HG03103 (cell line): ENCODE measurements at regions not wholly inside any gene's neighbourhood (a gene's known extent, or its start where the extent isn't known, plus 50 kb on each side); places are given as distances from the start of the nearest gene placed in this dataset.
"Not testable (repeated sequence)": the region's sequence is repeated elsewhere in the genome, so short reads cannot be mapped to it uniquely, and the experiment has no call there.

Experiments used
- ATAC-seq: cut with Tn5 transposase; IDR thresholded peaks from one replicate; pipeline ENCODE4 v1.9.1; 2021; ENCODE audit warnings: low read depth; ENCODE audit not compliant: unreplicated experiment

DNA sequence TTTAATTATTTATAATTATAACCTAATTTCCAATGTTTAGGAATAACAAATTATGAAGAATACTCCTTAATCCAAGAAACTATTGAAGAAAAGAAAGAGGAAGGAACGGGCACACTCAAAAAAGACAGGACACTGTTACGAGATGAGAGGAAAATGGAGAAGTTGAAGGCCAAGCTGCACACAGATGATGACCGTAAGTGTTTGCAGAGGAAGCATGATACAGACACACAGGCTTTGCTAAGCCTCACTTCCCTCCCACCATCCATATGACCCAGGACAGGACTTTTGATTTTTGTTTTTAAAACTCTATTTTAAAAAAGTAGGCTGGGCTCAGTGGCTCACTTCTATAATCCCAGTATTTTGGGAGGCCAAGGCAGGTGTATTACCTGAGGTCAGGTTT is 389.4 kb upstream of the TPM1 start:
- ATAC-seq = no peak

GRCh38 chr15:62656071-62656470 is 386.5 kb upstream of the TPM1 start:
- ATAC-seq = no peak

DNA sequence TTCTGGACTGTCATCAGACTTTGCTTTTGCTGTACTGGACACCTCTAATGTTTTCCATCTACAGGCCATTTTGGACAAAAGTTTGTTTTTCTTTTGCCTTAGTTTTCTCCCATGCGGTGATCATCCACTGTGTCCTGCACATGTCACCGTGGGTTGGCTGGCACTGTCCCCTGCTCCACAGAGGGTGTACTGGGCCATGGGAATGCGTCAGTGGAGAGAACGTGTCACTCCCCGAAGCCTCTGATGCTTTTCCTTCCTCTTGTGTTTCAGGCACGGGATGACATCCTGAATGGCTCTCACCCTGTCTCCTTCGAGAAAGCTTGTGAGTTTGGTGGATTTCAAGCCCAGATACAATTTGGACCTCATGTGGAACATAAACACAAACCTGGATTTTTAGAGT is 385.0 kb upstream of the TPM1 start:
- not testable (repeated sequence) for ATAC-seq

DNA sequence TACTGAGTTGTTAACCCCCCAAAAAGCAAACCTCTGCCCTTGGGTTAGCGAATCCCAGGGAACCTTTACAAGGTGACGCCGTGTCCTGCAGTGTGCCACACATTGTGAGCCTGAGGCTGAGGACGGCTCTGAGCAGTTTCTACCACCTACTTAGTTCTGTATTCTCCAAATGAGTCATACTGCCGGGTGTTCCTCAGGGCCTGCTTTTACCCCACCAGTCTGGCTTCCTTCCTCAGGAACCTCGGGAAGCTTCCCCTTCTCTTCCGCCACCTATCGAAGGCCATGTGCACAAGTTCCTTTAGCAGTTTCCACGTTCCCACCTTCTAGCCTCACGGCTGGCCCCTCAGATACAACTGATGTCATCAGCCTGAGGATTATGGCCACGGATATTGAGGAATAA is 384.0 kb upstream of the TPM1 start:
- ATAC-seq = no peak

GRCh38 chr15:62663547-62663946 is 379.0 kb upstream of the TPM1 start:
- no peak for ATAC-seq

DNA sequence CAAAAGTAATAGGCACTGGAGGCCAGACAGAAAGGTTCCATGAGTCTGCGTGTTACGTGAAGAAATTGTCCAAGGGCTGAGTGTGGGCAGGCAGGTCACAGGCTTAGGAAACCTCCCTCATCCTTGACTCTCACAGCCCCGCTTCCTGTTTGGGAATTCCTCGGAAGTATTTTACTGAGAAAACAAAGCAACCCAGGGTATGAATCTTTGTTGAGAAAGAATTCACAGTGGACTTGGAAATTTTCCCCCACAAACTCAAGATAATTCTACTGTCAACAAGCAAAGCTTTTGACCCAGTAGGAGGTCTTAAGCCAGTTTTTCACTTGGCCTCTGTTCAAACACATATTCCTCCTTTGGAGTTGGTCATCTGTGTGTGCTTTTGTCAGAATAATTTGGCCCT is 377.1 kb upstream of the TPM1 start:
- ATAC-seq = no peak

DNA sequence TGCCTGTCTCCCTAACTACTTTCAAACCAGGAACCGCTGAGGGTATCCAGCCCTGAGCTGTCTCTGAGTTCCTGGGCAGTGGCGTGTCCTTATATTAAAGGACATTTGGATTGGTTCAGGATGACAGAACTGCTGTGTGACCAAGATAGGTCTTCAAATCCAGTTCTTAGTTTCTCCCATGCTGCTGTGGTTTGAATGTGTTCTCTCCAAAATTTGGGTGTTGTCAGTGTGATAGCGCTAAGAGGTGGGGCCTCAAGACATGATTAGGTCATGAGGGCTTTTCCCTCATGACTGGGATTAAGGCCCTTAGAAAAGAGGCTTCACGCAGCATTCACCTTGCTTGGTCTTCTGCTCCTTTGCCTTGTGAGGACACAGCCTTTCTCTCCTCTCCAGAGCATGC is 376.5 kb upstream of the TPM1 start:
- ATAC-seq = no peak

DNA sequence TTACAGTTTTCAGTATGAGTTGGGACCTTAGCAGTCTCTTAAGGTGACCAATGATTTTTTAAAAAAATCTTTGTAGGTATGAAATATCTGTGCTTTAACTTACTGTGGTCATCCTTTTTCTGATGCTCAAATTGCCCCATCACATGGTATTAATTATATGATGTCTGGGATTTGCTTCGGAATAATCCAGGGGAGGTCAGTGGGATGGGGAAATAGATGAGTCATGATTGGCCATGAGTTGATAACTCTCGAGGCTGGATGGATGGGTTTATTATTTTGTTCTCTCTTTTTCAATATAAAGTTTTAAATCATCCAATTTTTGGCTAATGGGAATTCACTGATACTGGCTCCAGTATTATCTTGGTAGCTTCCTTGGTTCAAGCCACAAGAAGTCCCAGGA is 370.3 kb upstream of the TPM1 start:
- no peak for ATAC-seq

GRCh38 chr15:62676891-62677290 is 365.7 kb upstream of the TPM1 start:
- ATAC-seq = no peak

GRCh38 chr15:62681939-62682896 is 360.3 kb upstream of the TPM1 start:
- ATAC-seq = no peak

DNA sequence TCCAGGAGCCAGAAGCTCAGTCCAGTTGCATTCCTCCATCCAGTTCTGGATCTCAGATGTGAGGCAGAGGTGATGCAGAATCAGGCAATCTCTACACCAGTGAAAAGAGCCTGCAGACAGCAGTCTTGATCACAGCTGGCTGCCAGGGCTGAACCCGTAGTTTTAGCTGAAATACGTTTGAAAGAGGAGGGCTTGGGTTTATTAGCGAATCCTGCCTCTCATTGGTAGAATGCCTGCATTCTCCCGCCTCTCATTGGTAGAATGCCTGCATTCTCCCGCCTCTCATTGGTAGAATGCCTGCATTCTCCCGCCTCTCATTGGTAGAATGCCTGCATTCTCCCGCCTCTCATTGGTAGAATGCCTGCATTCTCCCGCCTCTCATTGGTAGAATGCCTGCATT is 359.4 kb upstream of the TPM1 start:
- not testable (repeated sequence) for ATAC-seq

- no peak for ATAC-seq
Measured at GRCh38 chr15:62684123-62684808, 358.3 kb upstream of the TPM1 start.

DNA sequence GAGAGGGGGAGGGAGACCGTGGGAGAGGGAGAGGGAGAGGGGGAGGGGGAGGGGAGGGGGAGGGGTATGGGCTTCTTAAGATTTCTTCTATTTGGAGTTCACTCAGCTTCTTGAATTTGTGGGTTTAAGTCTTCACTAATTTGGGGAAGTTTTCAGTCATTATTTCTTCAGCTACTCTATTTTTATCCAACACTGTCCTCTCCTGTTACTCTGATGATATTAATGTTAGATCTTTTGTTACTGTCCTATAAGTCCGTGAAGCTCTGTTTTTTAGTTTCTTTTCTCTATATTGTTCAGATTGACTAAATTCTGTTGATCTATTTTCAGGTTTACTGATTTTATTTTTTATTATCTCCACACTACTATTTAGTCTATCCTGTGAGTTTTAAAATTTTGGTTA is 351.5 kb upstream of the TPM1 start:
- no peak for ATAC-seq

- ATAC-seq = no peak
Measured at GRCh38 chr15:62697636-62698035, 344.9 kb upstream of the TPM1 start.

DNA sequence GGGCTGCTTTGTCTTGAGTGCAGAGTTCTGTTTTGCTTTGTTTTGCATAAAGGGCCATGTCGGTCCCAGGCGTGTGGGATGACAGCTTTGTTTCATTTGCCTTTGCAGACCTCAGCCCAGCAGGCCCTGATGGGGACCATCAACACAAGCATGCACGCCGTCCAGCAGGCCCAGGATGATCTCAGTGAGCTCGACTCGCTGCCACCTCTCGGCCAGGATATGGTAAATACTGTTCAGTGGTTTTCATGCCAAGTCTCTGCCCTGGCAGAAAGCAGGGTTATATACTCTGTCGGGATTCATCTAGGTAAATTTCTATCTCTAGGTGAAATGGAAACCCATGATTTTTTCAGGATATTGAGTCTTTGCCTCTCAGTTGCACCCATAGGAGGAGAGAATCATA is 343.9 kb upstream of the TPM1 start:
- no peak for ATAC-seq

DNA sequence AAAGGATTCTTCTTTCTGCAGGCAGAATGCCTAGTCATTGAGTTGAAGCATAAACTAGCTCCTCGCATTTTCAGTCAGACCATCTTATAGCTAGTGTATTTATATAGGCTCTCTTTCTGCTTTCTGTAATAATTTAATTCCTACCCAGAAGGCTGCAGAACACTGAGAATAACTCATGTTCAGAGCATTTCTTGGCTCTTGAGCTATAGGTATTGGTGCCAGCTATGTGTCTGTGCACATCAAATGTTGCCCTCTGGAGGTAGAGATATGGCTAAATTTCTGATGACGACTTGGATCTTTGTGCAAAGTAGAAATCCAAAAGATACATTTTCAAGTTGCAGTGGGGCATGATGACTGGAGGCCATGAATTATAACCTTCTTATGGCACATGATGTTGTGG is 336.2 kb upstream of the TPM1 start:
- no peak for ATAC-seq

- no peak for ATAC-seq
Measured at GRCh38 chr15:62708470-62708869, 334.1 kb upstream of the TPM1 start.

DNA sequence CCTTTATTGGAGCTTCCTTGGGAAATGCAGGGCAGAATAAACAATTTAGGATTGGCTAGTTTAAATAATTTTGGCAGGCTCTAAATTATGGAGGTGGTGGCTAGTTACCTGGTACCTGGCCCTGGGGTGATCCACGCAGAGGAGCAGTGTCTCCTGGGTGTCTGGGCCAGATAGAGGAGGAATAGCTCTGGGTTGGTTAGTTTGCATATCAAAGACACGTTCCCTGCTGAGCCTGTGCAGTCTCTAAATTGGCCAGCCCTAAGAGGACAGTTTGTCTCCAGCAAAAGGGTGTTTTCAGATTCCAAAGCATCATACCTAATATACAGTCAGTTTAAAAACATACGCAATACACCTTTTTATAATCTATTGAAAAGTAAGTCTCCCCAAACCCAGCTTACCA is 333.3 kb upstream of the TPM1 start:
- ATAC-seq = no peak

- no peak for ATAC-seq
Measured at GRCh38 chr15:62711691-62712454, 330.7 kb upstream of the TPM1 start.

- no peak for ATAC-seq
Measured at GRCh38 chr15:62712455-62712839, 330.1 kb upstream of the TPM1 start.

- no peak for ATAC-seq
Measured at GRCh38 chr15:62715946-62716345, 326.6 kb upstream of the TPM1 start.
